Stomach (tissue), 4 donors: ENCODE measurements at regions not wholly inside any gene's neighbourhood (a gene's known extent, or its start where the extent isn't known, plus 50 kb on each side); places are given as distances from the start of the nearest gene placed in this dataset.

ENCODE experiments used
- CTCF ChIP-seq, 7 experiments: fragments of 450-650 bp in 4 of 7; fragments of 200-600 bp in 3 of 7; sonication (generic) in 3 of 7; IDR thresholded peaks; one replicate each; pipeline ENCODE4 v1.5.1; 2016 to 2019; ENCODE audit warnings: antibody characterized with exemption in 7 of 7, control low read depth in 2 of 7, mild to moderate bottlenecking in 1 of 7
- EP300 ChIP-seq: sonication (generic); formaldehyde crosslinking; IDR thresholded peaks from one replicate; pipeline ENCODE4 v1.6.1; 2017; ENCODE audit warnings: antibody characterized with exemption
- POLR2A ChIP-seq, 4 donors: fragments of 450-650 bp; IDR thresholded peaks; one replicate each; pipeline ENCODE4 v1.6.1; 2016; ENCODE audit warnings: antibody characterized with exemption in 4 of 4, control low read depth in 2 of 4, mild to moderate bottlenecking in 1 of 4, moderate library complexity in 1 of 4
- POLR2AphosphoS5 ChIP-seq, 3 donors: sonication (generic); formaldehyde crosslinking; IDR thresholded peaks; one replicate each; pipeline ENCODE4 v1.6.1; 2016; ENCODE audit warnings: antibody characterized with exemption in 3 of 3

- TF ChIP-seq EP300 (no peak), CTCF (IDR thresholded peaks at IDR 0.05) (no peak), POLR2A (IDR thresholded peaks at IDR 0.05) (no peak), POLR2AphosphoS5 (IDR thresholded peaks at IDR 0.05) (no peak)
Measured at GRCh38 chr17:73706428-73706827, 62.2 kb upstream of the SDK2 start.
